A673 (cell line): ENCODE measurements at regions not wholly inside any gene's neighbourhood (a gene's known extent, or its start where the extent isn't known, plus 50 kb on each side); places are given as distances from the start of the nearest gene placed in this dataset.

Source experiments
- CTCF ChIP-seq: fragments of 300-800, 200-600 bp; sonication (generic); conservative IDR thresholded peaks from 2 replicates; pipeline ENCODE4 v1.5.1; 2017; ENCODE audit warnings: low read depth, mild to moderate bottlenecking, antibody characterized with exemption, low read length, moderate library complexity, mixed read lengths
- EZH2 ChIP-seq: fragments of 200-600 bp; sonication (generic); IDR thresholded peaks from 2 replicates; pipeline ENCODE4 v1.6.1; 2017; ENCODE audit warnings: borderline replicate concordance, low read depth, mild to moderate bottlenecking, mixed read lengths, antibody characterized with exemption, low read length; ENCODE audit not compliant: poor library complexity, severe bottlenecking

GRCh38 chr2:181161615-181162014, 181.2 kb downstream of the UBE2E3 start:
- no peak for TF ChIP-seq CTCF
- no peak for TF ChIP-seq EZH2
